ENCODE measurements at regions not wholly inside any gene's neighbourhood (a gene's known extent, or its start where the extent isn't known, plus 50 kb on each side); places are given as distances from the start of the nearest gene placed in this dataset.

DNA sequence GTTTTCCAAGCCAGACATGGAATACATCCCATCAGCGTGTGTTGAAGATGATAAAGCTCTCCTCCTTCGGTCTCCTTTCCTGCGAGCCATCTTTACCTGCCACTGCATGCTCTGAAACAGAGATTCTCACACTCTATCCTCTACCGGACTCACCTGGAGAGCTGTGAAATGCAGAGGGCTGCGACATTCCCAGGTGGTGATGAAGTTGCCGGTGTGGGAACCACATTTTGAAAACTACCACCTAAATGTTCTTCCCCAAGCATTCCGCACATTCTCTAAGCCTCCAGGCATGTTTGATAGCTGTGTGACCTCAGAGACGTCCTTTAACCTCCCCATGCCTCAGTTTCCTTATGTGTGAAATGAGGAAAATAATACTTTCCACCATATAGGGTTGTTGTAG lies 226.2 kb upstream of the RAB6C start:
- TF ChIP-seq, protein P1, sequence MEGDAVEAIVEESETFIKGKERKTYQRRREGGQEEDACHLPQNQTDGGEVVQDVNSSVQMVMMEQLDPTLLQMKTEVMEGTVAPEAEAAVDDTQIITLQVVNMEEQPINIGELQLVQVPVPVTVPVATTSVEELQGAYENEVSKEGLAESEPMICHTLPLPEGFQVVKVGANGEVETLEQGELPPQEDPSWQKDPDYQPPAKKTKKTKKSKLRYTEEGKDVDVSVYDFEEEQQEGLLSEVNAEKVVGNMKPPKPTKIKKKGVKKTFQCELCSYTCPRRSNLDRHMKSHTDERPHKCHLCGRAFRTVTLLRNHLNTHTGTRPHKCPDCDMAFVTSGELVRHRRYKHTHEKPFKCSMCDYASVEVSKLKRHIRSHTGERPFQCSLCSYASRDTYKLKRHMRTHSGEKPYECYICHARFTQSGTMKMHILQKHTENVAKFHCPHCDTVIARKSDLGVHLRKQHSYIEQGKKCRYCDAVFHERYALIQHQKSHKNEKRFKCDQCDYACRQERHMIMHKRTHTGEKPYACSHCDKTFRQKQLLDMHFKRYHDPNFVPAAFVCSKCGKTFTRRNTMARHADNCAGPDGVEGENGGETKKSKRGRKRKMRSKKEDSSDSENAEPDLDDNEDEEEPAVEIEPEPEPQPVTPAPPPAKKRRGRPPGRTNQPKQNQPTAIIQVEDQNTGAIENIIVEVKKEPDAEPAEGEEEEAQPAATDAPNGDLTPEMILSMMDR (IDR thresholded peaks at IDR 0.05; ENCODE audit: low read depth, low read length, missing input control): no peak
- TF ChIP-seq JUND (IDR thresholded peaks at IDR 0.05) (no peak), YY1 (IDR thresholded peaks at IDR 0.05) (no peak)

All from liver (tissue), 3 donors.